ENCODE measurements at regions not wholly inside any gene's neighbourhood (a gene's known extent, or its start where the extent isn't known, plus 50 kb on each side); places are given as distances from the start of the nearest gene placed in this dataset.
"Not testable (repeated sequence)": the region's sequence is repeated elsewhere in the genome, so short reads cannot be mapped to it uniquely, and the experiment has no call there.

DNA sequence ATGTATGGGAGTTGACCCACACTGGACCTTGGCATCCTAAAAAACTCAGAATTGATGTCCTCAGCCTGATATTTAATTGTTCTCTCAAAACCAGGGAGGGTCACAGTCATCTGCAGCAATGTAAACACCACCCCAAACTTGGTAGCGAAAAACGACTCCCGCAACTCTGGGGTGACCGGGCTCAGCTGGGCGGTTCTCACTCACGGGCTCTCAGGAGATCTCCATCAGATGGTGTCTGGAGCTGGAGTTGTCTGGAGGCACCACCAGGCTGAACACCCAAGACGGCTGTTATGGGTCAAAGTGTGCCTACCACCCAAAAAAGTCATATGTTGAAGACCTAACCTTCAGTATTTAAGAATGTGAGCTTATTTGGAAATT lies 50.9 kb upstream of the NXT1 start:
- Mint-ChIP-seq H3K4me1 (no peaks in the 10 kb centered on the region), H3K27me3 (peaks cover 4 to 12% of the 10 kb centered on the region in 2 donors), H3K27ac (no peak overlapping the region), H3K36me3 (no peaks in the 10 kb centered on the region), H3K4me3 (no peak overlapping the region), H3K9me3 (no peaks in the 10 kb centered on the region)
- no peak for DNase-seq
- ATAC-seq (replicated peaks): no peak

- H3K4me1 Mint-ChIP-seq: no peaks in the 10 kb centered on the region
- H3K27me3 Mint-ChIP-seq: peaks cover 8 to 14% of the 10 kb centered on the region in 2 donors
- DNase-seq (no peak), ATAC-seq (replicated peaks) (peak; percentile 33 to 48)
- H3K9me3 Mint-ChIP-seq: no peaks in the 10 kb centered on the region
- H3K4me3 Mint-ChIP-seq: no peak overlapping the region
- no peak overlapping the region for H3K27ac Mint-ChIP-seq
- no peaks in the 10 kb centered on the region for H3K36me3 Mint-ChIP-seq
Measured at GRCh38 chr20:23298926-23299672, 51.5 kb upstream of the NXT1 start.

GRCh38 chr20:23298155-23298554 lies 52.4 kb upstream of the NXT1 start:
- Mint-ChIP-seq H3K27me3 (peaks cover 8 to 14% of the 10 kb centered on the region in 2 donors), H3K4me1 (no peaks in the 10 kb centered on the region)
- DNase-seq: no peak

DNA sequence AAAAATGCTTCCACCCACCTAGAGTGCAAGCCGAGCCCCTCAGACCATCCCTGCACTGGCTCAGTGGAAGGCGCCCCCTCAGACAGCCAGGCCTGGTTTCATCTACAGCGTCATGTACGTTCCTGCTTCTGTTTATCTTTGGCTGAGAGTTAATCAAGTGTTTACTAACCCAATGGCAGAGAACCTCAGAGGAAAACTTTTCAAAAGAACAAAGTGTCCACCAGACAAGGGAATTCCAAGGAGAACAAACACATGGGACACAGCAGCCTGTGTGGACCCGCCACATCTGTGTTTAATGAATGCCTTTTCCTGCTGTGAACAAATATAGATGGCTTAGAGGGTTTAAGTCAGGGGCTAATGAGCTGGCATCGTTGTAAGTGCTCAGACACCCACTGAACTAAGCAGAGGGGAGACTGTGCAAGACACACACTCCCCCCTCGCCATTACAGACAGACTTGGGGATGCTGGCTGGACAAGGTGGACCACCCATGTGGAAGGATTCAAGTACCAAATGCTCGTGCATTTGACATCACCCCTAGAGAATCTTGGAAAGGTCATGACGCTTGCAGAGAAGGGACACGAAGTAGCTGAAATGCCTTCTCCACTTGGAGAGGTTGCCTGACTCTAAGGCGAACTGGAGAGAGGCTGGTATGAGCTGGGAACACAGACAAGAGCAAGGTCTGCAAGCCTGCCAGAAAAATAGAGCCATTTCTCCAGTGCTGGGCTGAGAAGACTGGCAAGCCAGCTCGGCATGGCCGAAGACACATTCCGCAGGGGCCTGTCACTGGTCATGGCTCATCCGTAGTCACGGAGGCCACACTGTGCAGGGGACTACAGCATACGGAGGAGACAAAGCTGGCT lies 53.5 kb upstream of the NXT1 start:
- no peak for ATAC-seq (replicated peaks)
- no peak for DNase-seq
- Mint-ChIP-seq H3K27ac (no peak overlapping the region), H3K27me3 (peaks cover 8 to 14% of the 10 kb centered on the region in 2 donors), H3K4me1 (no peaks in the 10 kb centered on the region), H3K9me3 (no peaks in the 10 kb centered on the region), H3K4me3 (no peak overlapping the region), H3K36me3 (no peaks in the 10 kb centered on the region)

More at GRCh38 chr20:23298155-23298554, 52.4 kb upstream of the NXT1 start:
- no peaks in the 10 kb centered on the region for H3K36me3 Mint-ChIP-seq
- no peak for ATAC-seq (replicated peaks)
- no peak overlapping the region for H3K4me3 Mint-ChIP-seq
- no peak overlapping the region for H3K27ac Mint-ChIP-seq
- no peaks in the 10 kb centered on the region for H3K9me3 Mint-ChIP-seq

- no peaks in the 10 kb centered on the region for H3K36me3 Mint-ChIP-seq
- H3K4me3 Mint-ChIP-seq: no peak overlapping the region
- H3K27ac Mint-ChIP-seq: no peak overlapping the region
- no peaks in the 10 kb centered on the region for H3K4me1 Mint-ChIP-seq
- peaks cover 14 to 21% of the 10 kb centered on the region in 2 donors for H3K27me3 Mint-ChIP-seq
- H3K9me3 Mint-ChIP-seq: no peaks in the 10 kb centered on the region
- ATAC-seq (replicated peaks): no peak
- DNase-seq: no peak
Measured at GRCh38 chr20:23295934-23296333, 54.7 kb upstream of the NXT1 start.

DNA sequence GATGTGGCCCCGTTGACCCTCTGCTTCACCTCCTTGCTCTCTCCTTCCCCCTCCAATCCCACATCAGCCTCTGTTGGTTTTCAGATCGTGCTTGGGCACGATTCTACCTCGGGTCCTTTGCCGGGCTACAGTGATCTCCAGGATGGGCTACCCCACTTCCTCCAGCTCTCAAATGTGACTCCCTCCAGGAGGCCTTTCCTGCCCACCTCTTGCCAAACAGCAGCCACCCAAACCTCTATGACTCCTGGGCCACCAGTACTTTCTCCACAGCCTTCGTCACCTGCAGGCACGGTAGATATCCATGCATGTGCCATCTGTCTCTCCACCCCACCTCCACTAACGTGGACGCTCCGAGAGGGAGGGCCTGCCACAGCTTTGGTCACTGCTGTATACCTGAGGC lies 55.9 kb upstream of the NXT1 start:
- Mint-ChIP-seq H3K27ac (no peak overlapping the region), H3K4me1 (no peaks in the 10 kb centered on the region)
- no peak for ATAC-seq (replicated peaks)

DNA sequence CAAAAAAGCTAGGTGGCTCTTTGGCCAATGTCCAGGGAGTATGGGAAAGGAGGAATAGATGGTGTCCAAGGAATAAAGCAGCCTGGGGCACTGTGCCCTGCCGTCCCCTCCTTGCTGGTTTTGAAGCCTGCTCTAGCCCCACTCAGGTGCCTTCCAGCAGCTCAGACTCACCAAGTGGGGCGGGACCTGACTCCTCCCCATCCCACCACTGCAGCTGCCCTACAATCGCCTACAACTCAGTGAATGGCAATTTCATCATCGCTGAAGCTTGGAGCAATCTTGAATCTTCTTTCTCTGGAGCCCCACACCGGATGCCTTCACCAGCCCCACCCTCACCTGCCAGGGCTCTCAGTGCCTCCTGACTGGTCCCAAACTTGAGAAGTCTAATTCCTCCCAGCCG lies 56.4 kb upstream of the NXT1 start:
- H3K27me3 Mint-ChIP-seq: peaks cover 20 to 27% of the 10 kb centered on the region in 2 donors
- H3K36me3 Mint-ChIP-seq: no peaks in the 10 kb centered on the region
- ATAC-seq (replicated peaks): no peak
- no peak for DNase-seq
- H3K27ac Mint-ChIP-seq: no peak overlapping the region
- H3K4me3 Mint-ChIP-seq: no peak overlapping the region
- H3K4me1 Mint-ChIP-seq: no peaks in the 10 kb centered on the region
- H3K9me3 Mint-ChIP-seq: no peaks in the 10 kb centered on the region

More for the DNA sequence above, 55.9 kb upstream of the NXT1 start:
- peaks cover 20 to 27% of the 10 kb centered on the region in 2 donors for H3K27me3 Mint-ChIP-seq
- H3K4me3 Mint-ChIP-seq: no peak overlapping the region
- DNase-seq: no peak
- H3K9me3 Mint-ChIP-seq: no peaks in the 10 kb centered on the region
- H3K36me3 Mint-ChIP-seq: no peaks in the 10 kb centered on the region

GRCh38 chr20:23293689-23294088 lies 56.9 kb upstream of the NXT1 start:
- no peak for ATAC-seq (replicated peaks)
- Mint-ChIP-seq H3K9me3 (no peaks in the 10 kb centered on the region), H3K27ac (no peak overlapping the region), H3K36me3 (no peaks in the 10 kb centered on the region), H3K4me3 (no peak overlapping the region), H3K4me1 (no peaks in the 10 kb centered on the region), H3K27me3 (peaks cover 20 to 27% of the 10 kb centered on the region in 2 donors)
- no peak for DNase-seq

DNA sequence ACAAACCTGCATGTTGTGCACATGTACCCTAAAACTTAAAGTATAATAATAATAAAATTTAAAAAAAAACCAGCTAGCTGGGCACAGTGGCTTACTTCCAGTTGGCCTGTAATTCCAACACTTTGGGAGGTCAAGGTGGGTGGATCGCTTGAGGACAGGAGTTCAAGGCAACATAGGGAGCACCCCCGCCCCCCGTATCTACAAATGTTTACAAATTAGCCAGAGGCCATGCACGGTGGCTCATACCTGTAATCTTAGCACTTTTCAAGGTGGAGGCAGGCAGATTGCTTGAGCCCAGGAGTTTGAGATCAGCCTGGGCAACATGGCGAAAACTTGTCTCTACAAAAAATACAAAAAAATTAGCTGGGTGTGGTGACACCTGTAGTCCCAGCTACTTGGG lies 58.3 kb upstream of the NXT1 start:
- H3K9me3 Mint-ChIP-seq; H3K36me3 Mint-ChIP-seq; ATAC-seq (replicated peaks); H3K4me3 Mint-ChIP-seq; H3K27ac Mint-ChIP-seq; DNase-seq; H3K4me1 Mint-ChIP-seq: not testable (repeated sequence)
- peaks cover 20 to 23% of the 10 kb centered on the region in 2 donors for H3K27me3 Mint-ChIP-seq

DNA sequence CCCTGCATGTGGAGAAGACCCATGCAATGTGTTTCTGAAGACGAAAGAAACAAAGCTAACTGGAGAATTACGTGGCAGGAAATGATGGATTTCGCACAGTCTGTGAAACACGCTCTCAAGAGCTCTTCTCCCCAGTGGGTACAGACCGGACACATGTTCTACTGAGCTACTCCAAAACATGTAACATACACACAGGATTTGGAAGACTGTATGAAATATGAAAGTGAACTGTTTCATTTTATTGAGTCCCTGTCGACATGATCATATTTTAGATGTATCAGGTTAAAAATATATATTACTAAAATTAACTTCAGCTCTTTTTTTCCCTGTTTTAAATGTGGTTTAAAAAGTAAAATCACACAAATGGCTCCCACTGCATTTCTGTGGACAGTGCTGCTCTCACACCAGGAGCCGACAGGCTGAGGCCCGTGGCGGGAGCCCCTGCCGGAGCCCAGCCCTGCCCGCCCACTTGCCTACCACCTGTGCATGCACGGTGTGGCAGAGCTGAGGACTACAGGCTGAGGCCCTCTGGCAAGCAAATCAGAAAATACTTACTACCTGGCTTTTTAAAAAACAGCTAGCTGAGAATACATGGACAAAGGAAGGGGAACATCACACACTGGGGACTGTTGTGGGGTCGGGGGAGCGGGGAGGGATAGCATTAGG lies 58.9 kb upstream of the NXT1 start:
- Mint-ChIP-seq H3K36me3 (no peaks in the 10 kb centered on the region), H3K4me3 (no peak overlapping the region), H3K27me3 (peaks cover 20 to 25% of the 10 kb centered on the region in 2 donors), H3K27ac (no peak overlapping the region), H3K4me1 (no peaks in the 10 kb centered on the region), H3K9me3 (no peaks in the 10 kb centered on the region)
- no peak for DNase-seq
- no peak for ATAC-seq (replicated peaks)

GRCh38 chr20:23290761-23291574 lies 59.6 kb upstream of the NXT1 start:
- Mint-ChIP-seq H3K4me3 (no peak overlapping the region), H3K9me3 (no peaks in the 10 kb centered on the region), H3K4me1 (no peaks in the 10 kb centered on the region), H3K27ac (no peak overlapping the region), H3K36me3 (no peaks in the 10 kb centered on the region), H3K27me3 (peaks cover 20 to 29% of the 10 kb centered on the region in 2 donors)
- DNase-seq (no peak), ATAC-seq (replicated peaks) (no peak)

DNA sequence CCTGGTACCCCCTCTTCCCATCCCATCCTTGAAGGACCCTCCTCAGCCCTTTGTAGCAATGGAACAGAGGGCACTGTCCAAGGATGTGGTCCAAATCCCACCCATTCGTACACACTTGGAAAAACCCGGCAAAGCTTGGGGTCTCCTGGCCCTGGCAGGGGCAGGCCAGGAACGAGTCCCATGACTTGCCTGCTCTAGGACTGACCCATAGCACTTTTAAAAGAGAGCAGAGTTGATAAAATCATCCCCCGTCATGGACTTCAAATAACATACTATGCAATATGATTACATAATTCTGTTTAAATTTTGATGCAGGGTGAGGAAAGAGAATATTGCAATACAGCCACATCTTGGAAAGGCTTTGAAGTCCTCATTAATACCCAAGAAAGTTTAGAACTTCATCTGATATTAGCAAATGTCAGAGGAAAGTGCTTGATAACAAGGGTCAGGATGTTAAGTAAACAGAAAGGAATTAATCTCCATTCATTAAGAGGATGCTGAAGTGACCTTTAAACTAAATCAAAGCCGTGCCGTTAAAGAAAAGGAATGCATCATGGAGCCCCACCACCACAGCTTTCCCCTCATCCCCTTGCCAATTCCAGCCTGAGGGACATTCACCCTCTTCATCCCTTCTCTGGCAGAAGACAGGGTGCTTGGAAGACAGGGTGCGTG lies 60.7 kb upstream of the NXT1 start:
- no peak overlapping the region for H3K4me3 Mint-ChIP-seq
- H3K4me1 Mint-ChIP-seq: no peaks in the 10 kb centered on the region
- no peak for DNase-seq
- no peaks in the 10 kb centered on the region for H3K36me3 Mint-ChIP-seq
- no peak for ATAC-seq (replicated peaks)
- H3K9me3 Mint-ChIP-seq: no peaks in the 10 kb centered on the region
- no peak overlapping the region for H3K27ac Mint-ChIP-seq
- H3K27me3 Mint-ChIP-seq: peaks cover 19 to 29% of the 10 kb centered on the region in 2 donors

DNA sequence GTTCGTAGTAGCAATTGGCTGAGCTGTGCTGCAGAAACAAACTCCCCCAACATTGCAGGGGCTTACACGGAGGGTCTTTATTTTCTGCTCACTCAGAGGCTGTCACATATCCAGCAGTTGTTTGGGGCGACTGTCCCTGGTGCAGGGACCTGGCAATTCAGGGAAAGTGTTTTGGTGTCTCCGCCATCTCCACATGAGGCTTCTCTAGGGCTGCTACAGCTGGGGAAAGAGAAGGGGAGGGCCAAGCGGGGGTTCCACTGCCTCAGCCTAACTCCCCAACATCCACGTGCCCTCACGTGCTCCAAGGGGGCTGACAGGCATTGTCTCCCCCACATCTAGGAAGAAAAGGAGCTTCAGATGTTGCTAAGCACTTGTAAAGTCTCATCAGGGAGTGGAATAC lies 61.3 kb upstream of the NXT1 start:
- no peaks in the 10 kb centered on the region for H3K36me3 Mint-ChIP-seq
- peaks cover 13 to 27% of the 10 kb centered on the region in 2 donors for H3K27me3 Mint-ChIP-seq
- DNase-seq (no peak), ATAC-seq (replicated peaks) (no peak)
- no peak overlapping the region for H3K27ac Mint-ChIP-seq
- H3K9me3 Mint-ChIP-seq: no peaks in the 10 kb centered on the region
- no peak overlapping the region for H3K4me3 Mint-ChIP-seq
- no peaks in the 10 kb centered on the region for H3K4me1 Mint-ChIP-seq

Measured in stimulated activated naive B cell treated with anti-CD40 and anti-IgM and Interleukin-4, amounts not matched to agents 10 μg/mL and 1 μg/mL and 100 μg/mL, for 72 hours (primary cell).